HepG2 (cell line): ENCODE measurements at regions not wholly inside any gene's neighbourhood (a gene's known extent, or its start where the extent isn't known, plus 50 kb on each side); places are given as distances from the start of the nearest gene placed in this dataset.

ENCODE experiments used
- CEBPB ChIP-seq: IDR thresholded peaks from 2 replicates; pipeline ENCODE4 v1.6.1; 2011; ENCODE audit warnings: low read depth, low read length, improper control_type of control experiment, borderline replicate concordance
- CTCF ChIP-seq: sonication (generic); formaldehyde crosslinking; IDR thresholded peaks from 2 replicates; pipeline ENCODE4 v1.5.0; 2020; ENCODE audit warnings: mild to moderate bottlenecking, missing genetic modification reagents, moderate library complexity
- GLMP ChIP-seq: sonication (generic); formaldehyde crosslinking; IDR thresholded peaks from 2 replicates; pipeline ENCODE4 v1.9.0; 2021; ENCODE audit warnings: missing genetic modification reagents, mild to moderate bottlenecking, borderline replicate concordance
- IRX3 ChIP-seq: sonication (generic); formaldehyde crosslinking; IDR thresholded peaks from 2 replicates; pipeline ENCODE4 v1.8.1; 2023; ENCODE audit warnings: mild to moderate bottlenecking, low read depth, missing genetic modification reagents, borderline replicate concordance
- MYNN ChIP-seq: sonication (generic); formaldehyde crosslinking; IDR thresholded peaks from 2 replicates; pipeline ENCODE4 v1.4.0; 2020; ENCODE audit warnings: mild to moderate bottlenecking, low read depth, missing genetic modification reagents
- PHF5A ChIP-seq: IDR thresholded peaks from one replicate; pipeline ENCODE4 v1.6.1; 2018; ENCODE audit warnings: low read depth, missing genetic modification reagents; ENCODE audit not compliant: unreplicated experiment
- POLR2A ChIP-seq, 2 experiments: IDR thresholded peaks; 2 replicates each; pipeline ENCODE4 v1.6.1; 2011; ENCODE audit warnings: low read depth in 2 of 2, low read length in 2 of 2, mild to moderate bottlenecking in 1 of 2, moderate library complexity in 1 of 2; ENCODE audit not compliant: insufficient read depth in 1 of 2
- RARA ChIP-seq: IDR thresholded peaks from 2 replicates; pipeline ENCODE4 v1.6.1; 2016; ENCODE audit warnings: missing genetic modification reagents, missing compliant biosample characterization
- REST ChIP-seq, 2 experiments: IDR thresholded peaks; 2 replicates each; pipeline ENCODE4 v1.6.1; 2011 to 2012; ENCODE audit warnings: low read length in 2 of 2, borderline replicate concordance in 1 of 2, low read depth in 1 of 2, mild to moderate bottlenecking in 1 of 2, moderate library complexity in 1 of 2
- ZBTB25 ChIP-seq: IDR thresholded peaks from 2 replicates; pipeline ENCODE4 v1.6.1; 2018; ENCODE audit warnings: missing genetic modification reagents
- ZNF274 ChIP-seq: sonication (generic); formaldehyde crosslinking; IDR thresholded peaks from 2 replicates; pipeline ENCODE4 v1.5.1; 2020; ENCODE audit warnings: mild to moderate bottlenecking, missing genetic modification reagents
- ZNF503 ChIP-seq: sonication (generic); formaldehyde crosslinking; IDR thresholded peaks from 2 replicates; pipeline ENCODE4 v1.4.0; 2020; ENCODE audit warnings: missing genetic modification reagents
- TF ChIP-seq, protein P1 (sequence below): IDR thresholded peaks from 2 replicates; pipeline ENCODE4 v1.6.1; 2016; ENCODE audit warnings: control low read depth
- TF ChIP-seq, protein P2 (sequence below): sonication (generic); formaldehyde crosslinking; IDR thresholded peaks from 2 replicates; pipeline ENCODE4 v1.8.0; 2022; ENCODE audit warnings: missing genetic modification reagents, mild to moderate bottlenecking, moderate library complexity, borderline replicate concordance

GRCh38 chr20:60728705-60729104 lies 523.4 kb upstream of the CDH4 start:
- TF ChIP-seq GLMP (CRISPR knock-in tag) (no peak), ZBTB25 (CRISPR knock-in tag) (no peak), CEBPB (no peak), POLR2A (IDR thresholded peaks at IDR 0.05; ENCODE audit: insufficient read depth in 1 of 2, low read depth in 2 of 2, low read length in 2 of 2) (no peak), MYNN (CRISPR knock-in tag) (no peak), ZNF274 (CRISPR knock-in tag) (no peak), RARA (CRISPR knock-in tag) (no peak), CTCF (CRISPR knock-in tag) (no peak), PHF5A (CRISPR knock-in tag) (no peak), IRX3 (CRISPR knock-in tag) (no peak), ZNF503 (CRISPR knock-in tag) (no peak), REST (IDR thresholded peaks at IDR 0.05; ENCODE audit: borderline replicate concordance in 1 of 2, low read depth in 1 of 2, low read length in 2 of 2) (no peak)
- TF ChIP-seq, protein P1, sequence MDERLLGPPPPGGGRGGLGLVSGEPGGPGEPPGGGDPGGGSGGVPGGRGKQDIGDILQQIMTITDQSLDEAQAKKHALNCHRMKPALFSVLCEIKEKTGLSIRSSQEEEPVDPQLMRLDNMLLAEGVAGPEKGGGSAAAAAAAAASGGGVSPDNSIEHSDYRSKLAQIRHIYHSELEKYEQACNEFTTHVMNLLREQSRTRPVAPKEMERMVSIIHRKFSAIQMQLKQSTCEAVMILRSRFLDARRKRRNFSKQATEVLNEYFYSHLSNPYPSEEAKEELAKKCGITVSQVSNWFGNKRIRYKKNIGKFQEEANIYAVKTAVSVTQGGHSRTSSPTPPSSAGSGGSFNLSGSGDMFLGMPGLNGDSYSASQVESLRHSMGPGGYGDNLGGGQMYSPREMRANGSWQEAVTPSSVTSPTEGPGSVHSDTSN (CRISPR knock-in tag): no peak
- TF ChIP-seq, protein P2, sequence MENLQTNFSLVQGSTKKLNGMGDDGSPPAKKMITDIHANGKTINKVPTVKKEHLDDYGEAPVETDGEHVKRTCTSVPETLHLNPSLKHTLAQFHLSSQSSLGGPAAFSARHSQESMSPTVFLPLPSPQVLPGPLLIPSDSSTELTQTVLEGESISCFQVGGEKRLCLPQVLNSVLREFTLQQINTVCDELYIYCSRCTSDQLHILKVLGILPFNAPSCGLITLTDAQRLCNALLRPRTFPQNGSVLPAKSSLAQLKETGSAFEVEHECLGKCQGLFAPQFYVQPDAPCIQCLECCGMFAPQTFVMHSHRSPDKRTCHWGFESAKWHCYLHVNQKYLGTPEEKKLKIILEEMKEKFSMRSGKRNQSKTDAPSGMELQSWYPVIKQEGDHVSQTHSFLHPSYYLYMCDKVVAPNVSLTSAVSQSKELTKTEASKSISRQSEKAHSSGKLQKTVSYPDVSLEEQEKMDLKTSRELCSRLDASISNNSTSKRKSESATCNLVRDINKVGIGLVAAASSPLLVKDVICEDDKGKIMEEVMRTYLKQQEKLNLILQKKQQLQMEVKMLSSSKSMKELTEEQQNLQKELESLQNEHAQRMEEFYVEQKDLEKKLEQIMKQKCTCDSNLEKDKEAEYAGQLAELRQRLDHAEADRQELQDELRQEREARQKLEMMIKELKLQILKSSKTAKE (CRISPR knock-in tag): no peak
